ENCODE measurements at regions not wholly inside any gene's neighbourhood (a gene's known extent, or its start where the extent isn't known, plus 50 kb on each side); places are given as distances from the start of the nearest gene placed in this dataset.

- no peaks in the 10 kb centered on the region for H3K27me3 ChIP-seq (replicated peaks; ENCODE audit: insufficient read depth, low read length)
- no peaks in the 10 kb centered on the region for H3K9me3 ChIP-seq (replicated peaks; ENCODE audit: insufficient read depth, low read length)
- no peaks in the 10 kb centered on the region for H3K36me3 ChIP-seq (replicated peaks; ENCODE audit: insufficient read depth, low read length)
- no peak overlapping the region for H2AFZ ChIP-seq (ENCODE audit: low read length)
- TF ChIP-seq, protein P1, sequence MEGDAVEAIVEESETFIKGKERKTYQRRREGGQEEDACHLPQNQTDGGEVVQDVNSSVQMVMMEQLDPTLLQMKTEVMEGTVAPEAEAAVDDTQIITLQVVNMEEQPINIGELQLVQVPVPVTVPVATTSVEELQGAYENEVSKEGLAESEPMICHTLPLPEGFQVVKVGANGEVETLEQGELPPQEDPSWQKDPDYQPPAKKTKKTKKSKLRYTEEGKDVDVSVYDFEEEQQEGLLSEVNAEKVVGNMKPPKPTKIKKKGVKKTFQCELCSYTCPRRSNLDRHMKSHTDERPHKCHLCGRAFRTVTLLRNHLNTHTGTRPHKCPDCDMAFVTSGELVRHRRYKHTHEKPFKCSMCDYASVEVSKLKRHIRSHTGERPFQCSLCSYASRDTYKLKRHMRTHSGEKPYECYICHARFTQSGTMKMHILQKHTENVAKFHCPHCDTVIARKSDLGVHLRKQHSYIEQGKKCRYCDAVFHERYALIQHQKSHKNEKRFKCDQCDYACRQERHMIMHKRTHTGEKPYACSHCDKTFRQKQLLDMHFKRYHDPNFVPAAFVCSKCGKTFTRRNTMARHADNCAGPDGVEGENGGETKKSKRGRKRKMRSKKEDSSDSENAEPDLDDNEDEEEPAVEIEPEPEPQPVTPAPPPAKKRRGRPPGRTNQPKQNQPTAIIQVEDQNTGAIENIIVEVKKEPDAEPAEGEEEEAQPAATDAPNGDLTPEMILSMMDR (IDR thresholded peaks at IDR 0.05; ENCODE audit: low read length), result no peak
- TF ChIP-seq EZH2 (optimal IDR thresholded peaks at IDR 0.05; ENCODE audit: low read depth, low read length) (no peak), EZH2phosphoT487 (IDR thresholded peaks at IDR 0.05; ENCODE audit: low read length) (no peak)
- no peak overlapping the region for H3K9ac ChIP-seq (ENCODE audit: low read length)
- H3K4me1 ChIP-seq (ENCODE audit: low read length), result no peaks in the 10 kb centered on the region
- no peaks in the 10 kb centered on the region for H3K9me2 ChIP-seq (replicated peaks; ENCODE audit: insufficient read depth, low read length)
- no peak overlapping the region for H3K27ac ChIP-seq (ENCODE audit: low read length)
- H3F3A ChIP-seq (ENCODE audit: insufficient read depth, low read length), result no peaks in the 10 kb centered on the region
- H4K20me1 ChIP-seq (ENCODE audit: insufficient read depth, low read length), result no peaks in the 10 kb centered on the region
- H3K4me3 ChIP-seq (ENCODE audit: low read length), result no peak overlapping the region
- no peak overlapping the region for H3K4me2 ChIP-seq (ENCODE audit: low read depth, low read length)
- H3K79me2 ChIP-seq (ENCODE audit: low read length), result no peaks in the 10 kb centered on the region
- DNase-seq, result no peak
Observed at GRCh38 chr18:10054366-10054765, 140.6 kb downstream of the VAPA start.

DNA sequence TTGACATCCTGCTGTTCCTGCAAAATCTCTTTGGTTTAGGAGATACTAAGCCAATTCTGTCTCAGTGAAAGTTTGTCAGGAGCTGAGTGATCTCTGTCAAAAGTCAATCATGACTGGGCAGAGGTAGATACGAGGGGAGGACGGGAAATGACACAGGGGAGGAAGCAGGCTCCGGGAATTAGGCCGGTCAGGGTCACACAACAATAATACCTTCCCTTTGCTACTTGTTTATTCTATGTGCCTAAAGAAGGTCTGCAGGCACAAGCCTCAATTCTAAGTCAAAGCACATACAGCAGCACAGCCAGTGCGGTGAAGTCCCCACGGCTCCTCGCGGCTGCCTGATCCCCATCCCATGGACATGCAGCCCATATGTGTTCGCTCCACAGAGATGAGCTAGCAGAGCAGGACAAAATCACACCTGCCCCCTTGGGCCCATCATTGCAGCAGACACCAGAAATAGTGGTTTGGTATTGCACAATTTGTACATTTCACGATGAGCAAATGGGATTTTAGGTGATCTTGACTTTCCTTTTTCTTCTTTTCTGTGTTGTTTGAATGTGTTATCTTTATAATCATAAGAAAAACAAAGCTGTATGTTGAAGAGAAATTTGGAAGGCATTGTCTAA is 141.4 kb downstream of the VAPA start:
- H3F3A ChIP-seq (ENCODE audit: insufficient read depth, low read length), result no peaks in the 10 kb centered on the region
- no peak for TF ChIP-seq EZH2 (optimal IDR thresholded peaks at IDR 0.05; ENCODE audit: low read depth, low read length)
- TF ChIP-seq, protein P1 (IDR thresholded peaks at IDR 0.05; ENCODE audit: low read length), result no peak
- H3K9me3 ChIP-seq (replicated peaks; ENCODE audit: insufficient read depth, low read length), result no peaks in the 10 kb centered on the region
- H3K27me3 ChIP-seq (replicated peaks; ENCODE audit: insufficient read depth, low read length), result no peaks in the 10 kb centered on the region
- H3K79me2 ChIP-seq (ENCODE audit: low read length), result no peaks in the 10 kb centered on the region
- H3K9me2 ChIP-seq (replicated peaks; ENCODE audit: insufficient read depth, low read length), result no peaks in the 10 kb centered on the region
- H3K9ac ChIP-seq (ENCODE audit: low read length), result no peak overlapping the region
- no peak overlapping the region for H3K4me2 ChIP-seq (ENCODE audit: low read depth, low read length)
- no peaks in the 10 kb centered on the region for H3K4me1 ChIP-seq (ENCODE audit: low read length)
- H2AFZ ChIP-seq (ENCODE audit: low read length), result no peak overlapping the region
- no peaks in the 10 kb centered on the region for H4K20me1 ChIP-seq (ENCODE audit: insufficient read depth, low read length)
- no peak for DNase-seq
- no peak overlapping the region for H3K27ac ChIP-seq (ENCODE audit: low read length)
- H3K4me3 ChIP-seq (ENCODE audit: low read length), result no peak overlapping the region
- H3K36me3 ChIP-seq (replicated peaks; ENCODE audit: insufficient read depth, low read length), result no peaks in the 10 kb centered on the region

DNA sequence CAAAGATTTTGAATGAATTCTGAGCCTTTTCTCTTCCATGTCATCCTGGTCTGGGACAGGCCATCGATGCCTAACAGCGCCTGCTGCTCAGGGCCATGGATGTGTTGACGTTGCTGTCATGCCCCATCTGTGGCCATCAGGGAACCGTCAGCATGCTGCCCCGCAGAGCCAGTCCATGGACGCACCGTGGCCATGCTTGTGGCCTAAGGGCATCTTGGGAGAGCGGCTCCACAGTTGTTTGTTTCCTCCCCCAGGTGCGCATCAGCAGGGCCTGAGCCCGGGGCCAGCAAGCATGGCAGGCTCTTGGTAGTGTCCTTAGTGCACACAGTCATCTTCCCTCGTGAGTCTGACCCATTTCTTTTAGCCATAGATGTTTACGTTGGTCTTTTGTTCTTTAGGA is 142.7 kb downstream of the VAPA start:
- H3F3A ChIP-seq (ENCODE audit: insufficient read depth, low read length), result no peaks in the 10 kb centered on the region
- no peaks in the 10 kb centered on the region for H3K9me3 ChIP-seq (replicated peaks; ENCODE audit: insufficient read depth, low read length)
- H3K9ac ChIP-seq (ENCODE audit: low read length), result no peak overlapping the region
- no peak overlapping the region for H3K4me2 ChIP-seq (ENCODE audit: low read depth, low read length)
- TF ChIP-seq EZH2 (optimal IDR thresholded peaks at IDR 0.05; ENCODE audit: low read depth, low read length) (no peak), EZH2phosphoT487 (IDR thresholded peaks at IDR 0.05; ENCODE audit: low read length) (no peak)
- TF ChIP-seq, protein P1 (IDR thresholded peaks at IDR 0.05; ENCODE audit: low read length), result no peak
- no peak overlapping the region for H3K4me3 ChIP-seq (ENCODE audit: low read length)
- no peaks in the 10 kb centered on the region for H3K27me3 ChIP-seq (replicated peaks; ENCODE audit: insufficient read depth, low read length)
- H3K27ac ChIP-seq (ENCODE audit: low read length), result no peak overlapping the region
- no peaks in the 10 kb centered on the region for H3K4me1 ChIP-seq (ENCODE audit: low read length)
- H3K9me2 ChIP-seq (replicated peaks; ENCODE audit: insufficient read depth, low read length), result no peaks in the 10 kb centered on the region
- H3K36me3 ChIP-seq (replicated peaks; ENCODE audit: insufficient read depth, low read length), result no peaks in the 10 kb centered on the region
- no peaks in the 10 kb centered on the region for H4K20me1 ChIP-seq (ENCODE audit: insufficient read depth, low read length)
- no peak for DNase-seq
- no peaks in the 10 kb centered on the region for H3K79me2 ChIP-seq (ENCODE audit: low read length)
- no peak overlapping the region for H2AFZ ChIP-seq (ENCODE audit: low read length)

All from MM.1S (cell line).